ENCODE measurements at regions not wholly inside any gene's neighbourhood (a gene's known extent, or its start where the extent isn't known, plus 50 kb on each side); places are given as distances from the start of the nearest gene placed in this dataset.
A peak's percentile ranks its signal among the peaks of the same experiment; 100 is the strongest.

DNA sequence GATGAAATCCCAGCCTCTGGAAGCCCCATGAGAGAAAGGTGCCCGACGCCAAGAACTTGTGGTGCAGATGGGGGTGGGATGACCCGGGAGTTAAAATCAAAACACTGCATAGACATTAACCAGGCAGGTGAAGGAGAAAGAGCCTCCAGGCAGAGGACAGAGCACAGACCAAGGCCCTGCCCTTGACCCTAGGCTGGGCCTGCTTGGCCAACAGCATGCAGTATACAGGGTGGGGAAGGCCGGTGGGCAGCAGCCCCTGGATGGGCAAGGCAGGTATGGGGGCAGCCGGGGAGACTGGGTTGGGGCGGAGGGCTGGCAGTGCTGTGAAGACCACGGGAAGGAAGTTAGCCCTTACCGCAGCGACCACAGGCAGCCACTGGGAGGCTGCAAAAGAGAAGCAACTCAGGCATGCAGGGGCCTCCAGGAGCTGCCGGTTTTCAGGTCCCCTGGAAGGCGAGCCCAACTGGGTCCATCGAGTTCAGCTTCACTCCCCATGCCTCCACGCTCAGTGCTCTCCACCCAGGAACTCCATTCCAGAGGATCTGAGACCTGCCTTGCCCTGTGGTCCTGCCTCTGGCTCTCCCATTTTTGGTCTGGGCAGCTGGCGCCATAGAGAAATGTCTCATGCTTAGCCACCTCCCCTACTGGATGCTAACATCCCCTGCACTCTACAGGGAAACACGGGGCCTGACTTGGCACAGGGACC is 81.2 kb downstream of the C16orf95 start:
- peaks cover 13% of the 10 kb centered on the region; the same call in 1 of the 3 replicates for H3K9me3 ChIP-seq
- POLR2A ChIA-PET = no interaction called here
- CTCF ChIA-PET = interaction anchor here (0.7 to 1.6 kb wide), 2 partner anchors 32 to 134 kb away, joined by 3 to 4 read pairs; no protein-coding TSS in a partner anchor
- ATAC-seq (peak; percentile 57 to 80; a peak in 4 of 6 replicates), FAIRE-seq (no peak), DNase-seq (ENCODE audit: low read depth in 1 of 2, low spot score in 1 of 2) (no peak)
- no peaks in the 10 kb centered on the region for H3K4me1 ChIP-seq
- H3K4me2 ChIP-seq = no peak overlapping the region
- TF ChIP-seq RAD21 (conservative IDR thresholded peaks at IDR 0.05 in 1 of 2, IDR thresholded peaks at IDR 0.05 in 1 of 2) = no peak
- TF ChIP-seq, protein P1, sequence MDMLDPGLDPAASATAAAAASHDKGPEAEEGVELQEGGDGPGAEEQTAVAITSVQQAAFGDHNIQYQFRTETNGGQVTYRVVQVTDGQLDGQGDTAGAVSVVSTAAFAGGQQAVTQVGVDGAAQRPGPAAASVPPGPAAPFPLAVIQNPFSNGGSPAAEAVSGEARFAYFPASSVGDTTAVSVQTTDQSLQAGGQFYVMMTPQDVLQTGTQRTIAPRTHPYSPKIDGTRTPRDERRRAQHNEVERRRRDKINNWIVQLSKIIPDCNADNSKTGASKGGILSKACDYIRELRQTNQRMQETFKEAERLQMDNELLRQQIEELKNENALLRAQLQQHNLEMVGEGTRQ (IDR thresholded peaks at IDR 0.05) = no peak
- 58% methylated on average over 11 of the region's 15 CpGs for WGBS (ENCODE audit: missing lambda C conversion rate)
- no peak overlapping the region for H3K4me3 ChIP-seq
- no peak overlapping the region for H3K27ac ChIP-seq

DNA sequence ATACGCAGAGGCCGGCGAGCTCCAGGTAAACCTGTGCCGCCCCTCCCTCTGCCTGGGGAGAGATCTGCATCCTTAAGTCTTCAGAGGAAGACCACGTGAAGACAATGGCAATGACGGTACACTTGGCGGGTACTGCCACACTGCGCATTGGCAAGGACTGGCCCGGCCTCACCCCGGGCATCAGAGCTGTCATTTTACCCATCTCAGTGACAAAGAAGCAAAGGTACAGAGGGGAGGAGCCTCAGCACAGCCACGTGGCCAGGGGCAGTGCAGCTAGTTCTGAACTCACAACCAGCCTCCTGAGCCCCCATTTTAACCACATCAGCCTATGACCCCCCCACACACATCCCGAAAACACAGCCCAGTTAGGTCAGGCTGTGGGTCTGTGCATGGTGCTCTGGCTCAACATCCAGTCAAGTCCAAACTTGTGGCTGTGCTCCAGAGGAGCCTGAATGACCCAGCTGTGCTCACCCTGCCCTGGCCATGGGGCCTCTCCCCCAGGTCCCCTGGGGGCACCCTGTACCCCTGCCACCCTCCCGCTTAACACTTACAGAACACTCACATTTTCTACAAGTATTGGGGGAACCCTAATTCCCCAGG is 80.6 kb downstream of the C16orf95 start:
- POLR2A ChIA-PET = no interaction called here
- H3K27ac ChIP-seq = no peak overlapping the region
- TF ChIP-seq BHLHE40 (IDR thresholded peaks at IDR 0.05; ENCODE audit: low read depth, low read length) (no peak), GATA3 (IDR thresholded peaks at IDR 0.05; ENCODE audit: borderline replicate concordance) (no peak), ZNF302 (CRISPR knock-in tag; IDR thresholded peaks at IDR 0.05) (no peak)
- H3K4me3 ChIP-seq = no peak overlapping the region
- peaks cover 10% of the 10 kb centered on the region; the same call in 1 of the 3 replicates for H3K9me3 ChIP-seq
- DNase-seq (ENCODE audit: low read depth in 1 of 2, low spot score in 1 of 2) (no peak), FAIRE-seq (no peak), ATAC-seq (no peak)
- WGBS (ENCODE audit: missing lambda C conversion rate) = 85% methylated on average over 13 of the region's 13 CpGs
- H3K4me1 ChIP-seq = no peaks in the 10 kb centered on the region
- H3K4me2 ChIP-seq = no peak overlapping the region
- CTCF ChIA-PET = interaction anchor here (0.7 to 1.6 kb wide), 2 partner anchors 33 to 134 kb away, joined by 3 to 4 read pairs; no protein-coding TSS in a partner anchor

DNA sequence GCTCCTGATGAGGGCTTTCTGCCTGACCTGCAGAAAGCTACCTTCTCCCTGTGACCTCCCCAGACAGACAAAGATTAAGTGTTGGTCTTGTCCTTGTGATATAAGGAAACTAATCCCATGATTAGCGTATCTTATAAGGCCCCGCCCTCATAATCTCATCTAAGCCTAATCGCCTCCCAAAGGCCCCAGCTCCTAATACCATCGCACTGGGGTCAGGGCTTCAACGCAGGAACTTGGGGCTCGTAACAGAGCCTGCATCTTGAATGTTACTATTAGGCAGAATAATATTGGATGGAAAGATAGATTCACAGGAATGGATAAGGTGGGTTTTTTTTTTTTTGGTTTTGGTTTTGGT is 78.9 kb downstream of the C16orf95 start:
- Histone ChIP-seq H3K4me1 (no peaks in the 10 kb centered on the region), H3K9me3 (0 out of 3 replicates have a peak, but pooled peaks cover under 1% of the 10 kb centered on the region), H3K4me3 (no peak overlapping the region), H3K4me2 (no peak overlapping the region), H3K27ac (no peak overlapping the region)
- POLR2A ChIA-PET = no interaction called here
- TF ChIP-seq EHF (CRISPR knock-in tag; IDR thresholded peaks at IDR 0.05) = no peak
- TF ChIP-seq, protein P2, sequence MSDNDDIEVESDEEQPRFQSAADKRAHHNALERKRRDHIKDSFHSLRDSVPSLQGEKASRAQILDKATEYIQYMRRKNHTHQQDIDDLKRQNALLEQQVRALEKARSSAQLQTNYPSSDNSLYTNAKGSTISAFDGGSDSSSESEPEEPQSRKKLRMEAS (IDR thresholded peaks at IDR 0.05) = no peak
- ATAC-seq (no peak), DNase-seq (ENCODE audit: low read depth in 1 of 2, low spot score in 1 of 2) (no peak), FAIRE-seq (no peak)
- CTCF ChIA-PET = interaction anchor here (0.7 kb wide), 1 partner anchor 687 kb away, joined by 3 read pairs; no protein-coding TSS in a partner anchor
- 93% methylated on average over 6 of the region's 6 CpGs for WGBS (ENCODE audit: missing lambda C conversion rate)

DNA sequence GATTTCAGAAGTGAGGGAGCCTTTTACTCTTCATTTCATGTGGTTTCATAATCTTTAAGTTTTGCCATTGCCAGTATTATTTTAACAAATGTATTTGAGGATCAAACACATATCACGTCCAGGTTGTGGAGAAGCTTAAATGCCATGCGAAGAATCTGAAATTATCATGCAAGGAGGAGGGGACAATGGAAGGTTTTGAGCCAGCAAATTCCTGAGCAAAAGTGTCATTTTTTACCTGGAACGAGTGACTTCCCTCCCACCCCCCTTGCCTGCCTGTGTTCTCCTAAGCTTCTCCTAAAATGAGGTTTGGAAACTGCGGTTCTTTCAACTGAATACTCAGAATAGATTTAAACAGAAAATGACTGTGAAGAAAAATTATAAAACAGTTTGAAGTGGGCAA is 77.6 kb downstream of the C16orf95 start:
- H3K4me2 ChIP-seq = no peak overlapping the region
- no peak for DNase-seq (ENCODE audit: low read depth in 1 of 2, low spot score in 1 of 2)
- no peak for ATAC-seq
- TF ChIP-seq JUNB (IDR thresholded peaks at IDR 0.05) = no peak
- TF ChIP-seq EP300 (IDR thresholded peaks at IDR 0.05) = no peak
- TF ChIP-seq, protein P3, sequence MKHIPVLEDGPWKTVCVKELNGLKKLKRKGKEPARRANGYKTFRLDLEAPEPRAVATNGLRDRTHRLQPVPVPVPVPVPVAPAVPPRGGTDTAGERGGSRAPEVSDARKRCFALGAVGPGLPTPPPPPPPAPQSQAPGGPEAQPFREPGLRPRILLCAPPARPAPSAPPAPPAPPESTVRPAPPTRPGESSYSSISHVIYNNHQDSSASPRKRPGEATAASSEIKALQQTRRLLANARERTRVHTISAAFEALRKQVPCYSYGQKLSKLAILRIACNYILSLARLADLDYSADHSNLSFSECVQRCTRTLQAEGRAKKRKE (CRISPR knock-in tag; IDR thresholded peaks at IDR 0.05; ENCODE audit: low read depth) = no peak
- no peak for TF ChIP-seq POLR2AphosphoS2 (conservative IDR thresholded peaks at IDR 0.05; ENCODE audit: low read length)
- TF ChIP-seq, protein P4, sequence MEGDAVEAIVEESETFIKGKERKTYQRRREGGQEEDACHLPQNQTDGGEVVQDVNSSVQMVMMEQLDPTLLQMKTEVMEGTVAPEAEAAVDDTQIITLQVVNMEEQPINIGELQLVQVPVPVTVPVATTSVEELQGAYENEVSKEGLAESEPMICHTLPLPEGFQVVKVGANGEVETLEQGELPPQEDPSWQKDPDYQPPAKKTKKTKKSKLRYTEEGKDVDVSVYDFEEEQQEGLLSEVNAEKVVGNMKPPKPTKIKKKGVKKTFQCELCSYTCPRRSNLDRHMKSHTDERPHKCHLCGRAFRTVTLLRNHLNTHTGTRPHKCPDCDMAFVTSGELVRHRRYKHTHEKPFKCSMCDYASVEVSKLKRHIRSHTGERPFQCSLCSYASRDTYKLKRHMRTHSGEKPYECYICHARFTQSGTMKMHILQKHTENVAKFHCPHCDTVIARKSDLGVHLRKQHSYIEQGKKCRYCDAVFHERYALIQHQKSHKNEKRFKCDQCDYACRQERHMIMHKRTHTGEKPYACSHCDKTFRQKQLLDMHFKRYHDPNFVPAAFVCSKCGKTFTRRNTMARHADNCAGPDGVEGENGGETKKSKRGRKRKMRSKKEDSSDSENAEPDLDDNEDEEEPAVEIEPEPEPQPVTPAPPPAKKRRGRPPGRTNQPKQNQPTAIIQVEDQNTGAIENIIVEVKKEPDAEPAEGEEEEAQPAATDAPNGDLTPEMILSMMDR (IDR thresholded peaks at IDR 0.05) = no peak
- TF ChIP-seq HOXB13 (CRISPR knock-in tag; IDR thresholded peaks at IDR 0.05; ENCODE audit: low read depth) = no peak
- no peak for TF ChIP-seq HOXA7 (CRISPR knock-in tag; IDR thresholded peaks at IDR 0.05)
- TF ChIP-seq, protein P5, sequence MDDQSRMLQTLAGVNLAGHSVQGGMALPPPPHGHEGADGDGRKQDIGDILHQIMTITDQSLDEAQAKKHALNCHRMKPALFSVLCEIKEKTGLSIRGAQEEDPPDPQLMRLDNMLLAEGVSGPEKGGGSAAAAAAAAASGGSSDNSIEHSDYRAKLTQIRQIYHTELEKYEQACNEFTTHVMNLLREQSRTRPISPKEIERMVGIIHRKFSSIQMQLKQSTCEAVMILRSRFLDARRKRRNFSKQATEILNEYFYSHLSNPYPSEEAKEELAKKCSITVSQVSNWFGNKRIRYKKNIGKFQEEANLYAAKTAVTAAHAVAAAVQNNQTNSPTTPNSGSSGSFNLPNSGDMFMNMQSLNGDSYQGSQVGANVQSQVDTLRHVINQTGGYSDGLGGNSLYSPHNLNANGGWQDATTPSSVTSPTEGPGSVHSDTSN (IDR thresholded peaks at IDR 0.05) = no peak
- no peak for TF ChIP-seq NFE2L2 (conservative IDR thresholded peaks at IDR 0.05; ENCODE audit: low read length)
- TF ChIP-seq, protein P6, sequence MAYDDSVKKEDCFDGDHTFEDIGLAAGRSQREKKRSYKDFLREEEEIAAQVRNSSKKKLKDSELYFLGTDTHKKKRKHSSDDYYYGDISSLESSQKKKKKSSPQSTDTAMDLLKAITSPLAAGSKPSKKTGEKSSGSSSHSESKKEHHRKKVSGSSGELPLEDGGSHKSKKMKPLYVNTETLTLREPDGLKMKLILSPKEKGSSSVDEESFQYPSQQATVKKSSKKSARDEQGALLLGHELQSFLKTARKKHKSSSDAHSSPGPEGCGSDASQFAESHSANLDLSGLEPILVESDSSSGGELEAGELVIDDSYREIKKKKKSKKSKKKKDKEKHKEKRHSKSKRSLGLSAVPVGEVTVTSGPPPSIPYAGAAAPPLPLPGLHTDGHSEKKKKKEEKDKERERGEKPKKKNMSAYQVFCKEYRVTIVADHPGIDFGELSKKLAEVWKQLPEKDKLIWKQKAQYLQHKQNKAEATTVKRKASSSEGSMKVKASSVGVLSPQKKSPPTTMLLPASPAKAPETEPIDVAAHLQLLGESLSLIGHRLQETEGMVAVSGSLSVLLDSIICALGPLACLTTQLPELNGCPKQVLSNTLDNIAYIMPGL (CRISPR knock-in tag; IDR thresholded peaks at IDR 0.05; ENCODE audit: borderline replicate concordance) = no peak
- TF ChIP-seq, protein P7, sequence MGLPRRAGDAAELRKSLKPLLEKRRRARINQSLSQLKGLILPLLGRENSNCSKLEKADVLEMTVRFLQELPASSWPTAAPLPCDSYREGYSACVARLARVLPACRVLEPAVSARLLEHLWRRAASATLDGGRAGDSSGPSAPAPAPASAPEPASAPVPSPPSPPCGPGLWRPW (IDR thresholded peaks at IDR 0.05) = no peak
- FAIRE-seq = no peak
- H3K4me1 ChIP-seq = no peaks in the 10 kb centered on the region
- WGBS (ENCODE audit: missing lambda C conversion rate) = 72% methylated on average over 4 of the region's 4 CpGs
- no peaks in the 10 kb centered on the region for H3K9me3 ChIP-seq
- no peak overlapping the region for H3K4me3 ChIP-seq
- POLR2A ChIA-PET = no interaction called here
- no peak overlapping the region for H3K27ac ChIP-seq
- CTCF ChIA-PET = interaction anchor here (1.0 to 1.6 kb wide), 3 partner anchors 8 to 40 kb away, joined by 3 to 4 read pairs (median 3); no protein-coding TSS in a partner anchor

All from A549 (cell line).